T-helper 17 cell (primary cell): ENCODE measurements at regions not wholly inside any gene's neighbourhood (a gene's known extent, or its start where the extent isn't known, plus 50 kb on each side); places are given as distances from the start of the nearest gene placed in this dataset.

Source experiments
- ATAC-seq: fragments of 150-1000 bp; cut with Tn5 transposase; 2 replicates; pipeline ENCODE4 v1.10.0; 2021; ENCODE audit warnings: mild to moderate bottlenecking, moderate library complexity
- DNase-seq, 3 donors: peaks; one replicate each; pipeline versions ENCODE4 v3.0.0 to v3.0.0-alpha.2; 2020 to 2021
- H3K9me3 ChIP-seq: one replicate; pipeline ENCODE4 v1.7.0; 2013; ENCODE audit warnings: low read length, mild to moderate bottlenecking; ENCODE audit not compliant: control insufficient read depth, poor library complexity, severe bottlenecking
- H3K27ac Mint-ChIP-seq: one replicate; pipeline ENCODE4 v1.8.0; 2022; ENCODE audit warnings: mild to moderate bottlenecking, moderate library complexity, mixed read lengths
- H3K27me3 Mint-ChIP-seq: one replicate; pipeline ENCODE4 v1.8.0; 2022; ENCODE audit warnings: mixed read lengths
- H3K36me3 Mint-ChIP-seq: one replicate; pipeline ENCODE4 v1.8.0; 2022; ENCODE audit warnings: low read depth, mixed read lengths
- H3K4me1 Mint-ChIP-seq: one replicate; pipeline ENCODE4 v1.8.0; 2022; ENCODE audit warnings: mild to moderate bottlenecking, mixed read lengths
- H3K4me3 Mint-ChIP-seq: one replicate; pipeline ENCODE4 v1.8.0; 2022; ENCODE audit warnings: mild to moderate bottlenecking, moderate library complexity, mixed read lengths

DNA sequence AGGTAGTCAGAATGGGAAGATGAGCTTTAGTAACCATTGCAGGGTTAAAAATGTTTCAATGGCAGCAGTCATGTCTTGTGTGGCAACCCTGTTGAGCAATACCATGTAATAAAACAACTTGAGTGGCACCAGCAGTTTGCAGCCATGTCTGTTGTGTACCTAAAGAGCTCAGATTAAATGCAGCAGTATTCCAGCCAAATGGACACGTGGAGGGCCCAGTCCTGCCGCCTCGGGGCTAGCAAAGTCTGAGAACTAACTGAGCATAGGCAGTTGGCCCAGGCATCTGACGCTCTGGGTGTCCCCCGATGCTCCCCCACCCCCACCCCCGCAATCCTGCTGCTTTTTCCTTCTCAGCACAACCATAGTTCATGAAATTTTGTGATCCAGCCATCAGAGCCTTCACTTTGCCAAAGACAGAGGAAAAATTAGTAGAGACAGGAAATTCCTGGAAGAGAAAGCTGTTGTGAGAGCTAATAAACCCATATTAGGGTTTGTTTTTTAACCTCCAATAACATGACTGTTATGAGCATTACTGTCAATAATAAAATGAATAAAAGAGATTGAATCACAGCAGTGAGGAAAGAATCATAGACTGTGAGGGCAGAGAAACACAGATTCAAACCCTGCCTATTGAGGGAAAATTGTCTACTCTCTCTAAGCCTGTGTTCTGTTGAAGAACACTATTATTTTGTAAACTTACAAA, 220.6 kb upstream of the RHOBTB1 start:
- Mint-ChIP-seq H3K36me3 (no peaks in the 10 kb centered on the region), H3K27ac (no peak overlapping the region), H3K4me3 (no peak overlapping the region), H3K4me1 (no peaks in the 10 kb centered on the region), H3K27me3 (peaks cover 5% of the 10 kb centered on the region)
- no peaks in the 10 kb centered on the region for H3K9me3 ChIP-seq
- ATAC-seq (no peak), DNase-seq (no peak)

DNA sequence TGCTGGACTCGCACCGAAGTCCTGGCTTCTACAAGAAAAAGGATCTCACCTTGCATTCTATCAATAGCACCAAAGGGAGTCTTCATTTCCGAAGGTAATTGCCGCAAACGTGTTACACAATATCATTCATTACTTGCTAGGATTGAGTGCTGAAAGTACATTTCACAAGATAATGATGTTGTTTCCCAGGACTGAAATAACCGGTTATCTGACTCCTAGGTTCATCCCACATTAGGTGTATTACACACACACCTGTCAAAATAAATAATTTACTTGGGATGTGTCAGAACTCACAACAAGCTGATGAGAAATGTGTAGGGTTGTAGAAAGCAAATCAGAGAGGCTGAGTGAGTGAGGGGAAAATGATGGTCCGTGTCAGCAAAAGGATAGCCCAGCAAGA, 219.4 kb upstream of the RHOBTB1 start:
- DNase-seq: no peak
- H3K4me1 Mint-ChIP-seq: no peaks in the 10 kb centered on the region
- ATAC-seq: no peak
- H3K27ac Mint-ChIP-seq: no peak overlapping the region
- H3K36me3 Mint-ChIP-seq: no peaks in the 10 kb centered on the region
- no peaks in the 10 kb centered on the region for H3K9me3 ChIP-seq
- H3K27me3 Mint-ChIP-seq: peaks cover 5% of the 10 kb centered on the region
- H3K4me3 Mint-ChIP-seq: no peak overlapping the region

DNA sequence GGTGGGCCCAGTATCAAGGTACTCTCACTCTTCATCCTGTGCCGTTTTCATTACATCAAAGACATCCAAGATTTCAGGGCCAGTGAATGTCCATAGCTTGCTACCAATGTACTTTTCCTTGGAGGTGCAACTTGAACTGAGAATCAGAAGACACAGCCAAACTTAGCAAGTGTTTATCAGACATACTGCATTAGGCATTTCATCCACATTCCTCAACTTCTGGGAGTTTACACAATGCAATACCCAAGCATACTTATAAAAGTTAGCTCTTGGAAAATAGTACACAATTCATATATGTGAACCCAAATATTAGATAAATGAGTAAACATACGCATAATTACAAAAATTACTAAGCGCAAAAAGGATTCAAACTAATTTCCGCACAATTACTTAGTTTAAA, 216.3 kb upstream of the RHOBTB1 start:
- no peak overlapping the region for H3K27ac Mint-ChIP-seq
- no peaks in the 10 kb centered on the region for H3K36me3 Mint-ChIP-seq
- H3K9me3 ChIP-seq: no peaks in the 10 kb centered on the region
- peaks cover 13% of the 10 kb centered on the region for H3K27me3 Mint-ChIP-seq
- H3K4me3 Mint-ChIP-seq: no peak overlapping the region
- ATAC-seq (no peak), DNase-seq (no peak)
- H3K4me1 Mint-ChIP-seq: no peaks in the 10 kb centered on the region

DNA sequence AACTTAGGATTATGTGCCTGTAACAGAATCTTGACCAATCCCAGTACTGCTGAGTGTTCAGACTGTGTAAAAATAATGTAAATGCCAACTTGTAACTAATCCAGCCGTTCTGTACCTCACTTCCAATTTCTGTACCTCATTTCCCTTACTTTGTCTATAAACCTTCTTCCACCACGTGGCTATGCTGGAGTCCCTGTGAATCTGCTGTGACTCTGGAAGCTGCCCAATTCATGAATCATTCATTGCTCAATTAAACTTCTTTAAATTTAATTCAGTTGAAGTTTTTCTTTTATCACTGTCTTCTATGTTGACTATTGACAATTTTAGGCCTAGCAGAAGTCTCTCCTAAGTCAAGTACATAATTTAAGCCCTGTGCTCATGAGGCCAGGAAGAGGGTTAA, 215.3 kb upstream of the RHOBTB1 start:
- Mint-ChIP-seq H3K27me3 (peaks cover 19% of the 10 kb centered on the region), H3K4me1 (no peaks in the 10 kb centered on the region), H3K36me3 (no peaks in the 10 kb centered on the region), H3K4me3 (no peak overlapping the region), H3K27ac (no peak overlapping the region)
- H3K9me3 ChIP-seq: no peaks in the 10 kb centered on the region
- no peak for DNase-seq
- ATAC-seq: no peak

DNA sequence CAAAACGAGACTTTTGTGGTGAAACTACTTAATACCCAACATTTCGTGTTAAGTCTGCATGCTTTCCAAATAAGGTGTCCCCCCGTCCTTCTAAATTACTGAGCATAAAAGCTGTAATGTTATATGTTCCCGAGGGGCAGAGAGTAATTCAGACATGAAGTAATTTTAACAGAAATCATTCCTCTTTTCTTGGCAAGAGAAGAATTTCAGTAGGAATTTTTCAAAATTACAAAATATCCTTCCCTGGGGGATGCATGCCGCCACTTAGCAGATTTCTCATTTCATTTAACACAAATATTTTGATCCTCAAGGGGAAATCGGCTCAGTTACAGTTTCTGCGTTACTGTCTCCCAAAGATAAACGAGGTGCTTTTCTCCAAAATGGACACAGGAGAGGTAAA, 213.2 kb upstream of the RHOBTB1 start:
- H3K4me1 Mint-ChIP-seq: no peaks in the 10 kb centered on the region
- ATAC-seq: no peak

DNA sequence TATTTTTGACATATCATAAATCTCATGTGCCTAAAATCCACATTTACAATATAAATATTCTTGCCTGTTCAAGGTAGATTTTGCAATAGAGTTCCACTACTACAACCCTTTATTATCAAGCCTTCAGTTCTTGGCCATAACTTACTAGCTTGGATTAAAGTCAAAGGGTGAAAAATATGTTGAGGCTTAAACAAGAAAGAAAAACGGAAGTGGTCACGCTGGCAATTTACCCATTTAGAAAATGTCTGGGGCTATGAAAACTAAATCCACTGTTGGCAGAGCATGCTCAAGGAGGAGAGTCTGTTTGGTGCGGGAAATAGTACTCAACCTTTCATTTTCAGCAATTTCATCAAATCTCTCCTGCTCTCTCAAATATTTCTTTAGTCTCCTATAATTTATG, 209.8 kb upstream of the RHOBTB1 start:
- Mint-ChIP-seq H3K36me3 (no peaks in the 10 kb centered on the region), H3K4me1 (peaks cover under 1% of the 10 kb centered on the region), H3K27me3 (peaks cover 23% of the 10 kb centered on the region), H3K27ac (no peak overlapping the region), H3K4me3 (no peak overlapping the region)
- DNase-seq: no peak
- no peak for ATAC-seq
- no peaks in the 10 kb centered on the region for H3K9me3 ChIP-seq

More for the DNA sequence above, 213.2 kb upstream of the RHOBTB1 start:
- no peaks in the 10 kb centered on the region for H3K36me3 Mint-ChIP-seq
- no peak overlapping the region for H3K4me3 Mint-ChIP-seq
- no peak overlapping the region for H3K27ac Mint-ChIP-seq
- DNase-seq: no peak
- peaks cover 28% of the 10 kb centered on the region for H3K27me3 Mint-ChIP-seq
- H3K9me3 ChIP-seq: no peaks in the 10 kb centered on the region

DNA sequence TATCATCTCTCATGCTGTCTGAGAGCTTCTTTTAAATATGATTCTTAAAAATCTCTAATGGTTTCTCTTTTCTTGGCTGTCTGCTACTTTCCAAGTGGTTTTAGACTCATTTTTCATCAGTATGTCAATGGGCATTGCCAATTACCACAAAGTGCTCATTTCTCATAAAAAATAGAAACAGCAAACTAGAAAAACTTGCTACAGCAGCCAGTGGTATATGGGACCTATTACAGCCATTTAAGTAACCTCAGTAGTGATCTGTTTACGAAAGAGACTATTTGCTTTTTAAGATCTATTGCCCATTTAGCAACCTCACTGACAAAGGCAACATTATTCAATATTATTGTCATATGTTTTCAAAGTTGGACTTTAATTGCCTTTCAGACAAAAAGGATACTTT, 207.1 kb upstream of the RHOBTB1 start:
- H3K9me3 ChIP-seq: no peaks in the 10 kb centered on the region
- H3K27ac Mint-ChIP-seq: no peak overlapping the region
- peaks cover 4% of the 10 kb centered on the region for H3K4me1 Mint-ChIP-seq
- peaks cover 30% of the 10 kb centered on the region for H3K27me3 Mint-ChIP-seq
- ATAC-seq (no peak), DNase-seq (no peak)
- H3K4me3 Mint-ChIP-seq: no peak overlapping the region
- no peaks in the 10 kb centered on the region for H3K36me3 Mint-ChIP-seq

DNA sequence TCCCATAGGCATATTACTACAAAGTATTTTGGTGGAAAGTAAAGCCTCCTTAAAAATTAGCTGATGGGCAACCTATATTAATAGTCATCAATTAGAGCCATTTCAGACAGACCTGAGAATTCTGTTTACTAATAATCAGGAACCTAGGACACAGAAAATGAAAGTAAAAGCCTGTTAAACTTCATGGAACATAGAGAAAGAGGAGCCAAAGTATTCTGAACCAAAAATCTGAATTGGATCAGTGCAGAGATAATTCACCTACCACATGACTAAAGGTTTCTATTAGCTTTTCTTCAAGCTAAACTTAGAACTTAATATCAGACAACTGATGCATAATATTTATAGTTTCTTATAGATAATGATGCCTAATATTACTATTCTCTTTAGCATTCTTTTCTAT, 204.5 kb upstream of the RHOBTB1 start:
- Mint-ChIP-seq H3K27me3 (peaks cover 17% of the 10 kb centered on the region), H3K36me3 (no peaks in the 10 kb centered on the region), H3K4me1 (peaks cover 4% of the 10 kb centered on the region), H3K27ac (no peak overlapping the region), H3K4me3 (no peak overlapping the region)
- DNase-seq (no peak), ATAC-seq (no peak)
- no peaks in the 10 kb centered on the region for H3K9me3 ChIP-seq

DNA sequence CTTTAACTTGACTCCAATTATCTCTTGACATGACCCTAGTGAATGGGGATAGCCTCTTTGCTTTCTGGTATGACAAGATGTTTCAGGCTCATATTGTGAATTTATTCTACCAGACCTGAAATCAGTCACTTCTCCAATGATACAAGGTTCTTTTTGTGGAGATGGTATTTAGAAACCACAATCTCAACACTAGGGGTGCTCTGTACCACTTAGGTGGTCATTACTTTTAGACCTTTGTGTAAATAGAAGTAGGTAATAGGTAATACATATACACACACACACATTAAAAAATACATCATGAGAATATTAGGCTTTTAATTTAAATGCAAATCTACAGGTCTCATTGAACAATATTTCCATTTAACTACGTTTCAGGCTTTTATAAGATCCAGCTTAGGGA, 199.0 kb upstream of the RHOBTB1 start:
- H3K4me3 Mint-ChIP-seq: no peak overlapping the region
- H3K27me3 Mint-ChIP-seq: peaks cover 28% of the 10 kb centered on the region
- H3K4me1 Mint-ChIP-seq: peaks cover 2% of the 10 kb centered on the region
- ATAC-seq (no peak), DNase-seq (no peak)
- H3K9me3 ChIP-seq: no peaks in the 10 kb centered on the region
- no peak overlapping the region for H3K27ac Mint-ChIP-seq
- no peaks in the 10 kb centered on the region for H3K36me3 Mint-ChIP-seq

DNA sequence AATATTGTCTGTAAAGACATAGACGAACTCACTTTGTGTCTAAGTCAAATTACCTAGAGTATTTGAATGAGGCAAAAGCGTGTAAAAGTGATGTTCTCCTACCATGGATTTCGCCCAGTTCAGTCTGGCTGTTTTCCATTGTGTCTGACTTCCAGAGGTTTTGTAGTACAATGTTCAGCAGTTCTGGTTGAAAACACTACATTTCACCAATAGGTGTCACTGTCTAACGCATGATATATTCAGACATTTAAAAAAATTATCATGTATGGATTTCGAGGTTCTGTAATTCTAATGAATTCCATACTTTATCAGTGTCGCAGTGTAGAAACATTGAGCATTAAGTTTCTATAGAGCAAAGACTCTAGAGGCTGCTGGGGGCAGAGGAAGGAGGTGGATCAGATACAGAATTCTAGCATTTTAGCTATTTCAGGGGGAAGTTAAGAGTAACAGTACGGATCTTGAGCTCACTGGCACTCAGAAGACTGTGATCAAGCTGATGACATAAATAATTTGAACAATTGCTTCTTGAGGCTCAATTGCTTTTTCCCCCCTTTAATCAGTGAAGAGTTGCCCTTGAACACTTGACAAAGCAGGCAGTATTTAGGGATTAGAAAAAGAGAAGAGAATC, 196.9 kb upstream of the RHOBTB1 start:
- Mint-ChIP-seq H3K27me3 (peaks cover 26% of the 10 kb centered on the region), H3K36me3 (no peaks in the 10 kb centered on the region), H3K4me1 (peaks cover 2% of the 10 kb centered on the region), H3K4me3 (no peak overlapping the region), H3K27ac (no peak overlapping the region)
- DNase-seq: no peak
- ATAC-seq: no peak
- no peaks in the 10 kb centered on the region for H3K9me3 ChIP-seq

DNA sequence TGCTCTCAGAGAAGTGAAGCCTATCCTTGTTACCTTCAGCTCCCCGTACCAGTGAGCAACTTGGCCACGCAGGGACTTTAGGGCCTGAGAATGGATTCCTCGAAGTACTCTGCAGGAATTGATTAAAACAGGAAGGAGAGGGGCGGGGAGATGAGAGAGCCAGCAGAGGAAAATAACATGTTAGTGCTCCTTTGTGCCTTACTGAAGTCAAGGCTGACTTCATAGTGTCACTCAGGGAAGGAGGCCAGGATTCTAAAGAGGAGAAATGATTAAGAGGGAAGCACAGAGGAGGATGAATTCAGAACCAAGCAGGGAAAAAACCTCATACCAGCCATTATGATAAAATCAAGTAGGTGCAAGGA, 195.6 kb upstream of the RHOBTB1 start:
- no peaks in the 10 kb centered on the region for H3K9me3 ChIP-seq
- DNase-seq (no peak), ATAC-seq (no peak)
- Mint-ChIP-seq H3K4me1 (peaks cover 2% of the 10 kb centered on the region), H3K27ac (no peak overlapping the region), H3K4me3 (no peak overlapping the region), H3K36me3 (no peaks in the 10 kb centered on the region), H3K27me3 (peaks cover 21% of the 10 kb centered on the region)

DNA sequence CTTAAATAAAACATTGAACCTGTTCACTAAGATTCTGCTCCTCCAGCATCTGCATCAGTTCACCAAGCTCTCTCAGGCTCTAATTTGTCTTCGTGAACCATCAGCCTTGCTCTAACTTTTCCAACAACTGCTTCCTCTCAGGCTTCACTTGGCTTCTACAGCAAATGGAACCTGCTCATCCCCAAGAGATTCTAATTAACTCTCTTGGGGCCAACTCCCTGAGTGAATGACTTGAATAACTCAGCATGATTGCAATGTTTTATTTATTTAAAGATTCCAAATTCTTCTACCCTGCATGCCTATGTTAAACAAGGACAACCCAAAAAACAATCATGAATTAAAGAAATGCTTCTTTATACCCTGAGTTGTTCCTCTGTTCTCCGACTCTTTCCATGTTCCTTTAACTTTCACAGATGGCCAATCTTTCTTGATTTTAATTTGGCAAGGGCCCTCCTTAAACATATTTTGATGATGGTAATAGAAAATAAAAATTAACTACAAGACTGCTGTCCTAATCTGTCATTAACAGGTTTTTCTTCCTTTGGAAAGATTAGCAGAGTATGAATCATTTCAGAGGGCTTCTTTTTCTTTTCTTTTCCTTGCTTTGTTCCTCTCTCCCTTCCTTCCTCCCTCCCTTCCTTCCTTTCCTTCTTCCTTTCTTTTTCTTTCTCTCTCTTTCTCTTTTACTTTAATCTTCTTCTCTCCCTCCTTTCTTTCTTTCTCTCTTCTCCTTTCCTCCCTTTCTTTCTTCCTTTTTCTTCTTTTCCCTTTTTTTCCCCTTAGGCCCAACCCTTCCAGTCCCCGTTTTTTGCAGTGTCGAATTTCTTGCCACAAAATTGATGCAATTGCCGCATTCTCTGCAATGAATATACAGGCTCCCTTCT, 195.0 kb upstream of the RHOBTB1 start:
- DNase-seq: no peak
- no peak overlapping the region for H3K27ac Mint-ChIP-seq

DNA sequence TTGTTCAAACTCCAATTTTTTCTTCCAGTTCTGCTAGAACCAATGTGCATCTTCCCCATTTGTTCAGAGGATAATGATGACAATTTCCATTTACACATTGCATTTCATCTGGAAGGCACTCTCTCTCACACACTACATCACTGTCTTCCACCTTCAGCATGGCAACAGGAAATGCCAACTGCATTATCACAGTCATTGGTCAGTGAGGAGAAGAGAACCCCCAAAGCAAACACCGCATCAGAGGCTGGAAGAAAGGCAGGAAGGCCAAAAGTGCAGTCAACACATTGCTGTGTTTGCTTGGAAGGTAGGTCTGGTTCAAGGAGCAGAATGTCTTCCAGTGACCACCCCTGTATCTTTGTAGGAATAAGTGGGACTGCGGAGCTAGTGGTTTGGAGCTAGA, 192.2 kb upstream of the RHOBTB1 start:
- no peaks in the 10 kb centered on the region for H3K36me3 Mint-ChIP-seq

More for the DNA sequence above, 195.0 kb upstream of the RHOBTB1 start:
- H3K4me1 Mint-ChIP-seq: peaks cover 2% of the 10 kb centered on the region
- H3K27me3 Mint-ChIP-seq: peaks cover 21% of the 10 kb centered on the region
- no peak overlapping the region for H3K4me3 Mint-ChIP-seq
- no peak for ATAC-seq
- H3K36me3 Mint-ChIP-seq: no peaks in the 10 kb centered on the region
- H3K9me3 ChIP-seq: no peaks in the 10 kb centered on the region

More for the DNA sequence above, 192.2 kb upstream of the RHOBTB1 start:
- no peak for DNase-seq
- ATAC-seq: no peak
- Mint-ChIP-seq H3K4me1 (peaks cover 2% of the 10 kb centered on the region), H3K27ac (no peak overlapping the region), H3K4me3 (no peak overlapping the region), H3K27me3 (peaks cover 21% of the 10 kb centered on the region)
- no peaks in the 10 kb centered on the region for H3K9me3 ChIP-seq
